HG03432 (cell line): ENCODE measurements at regions not wholly inside any gene's neighbourhood (a gene's known extent, or its start where the extent isn't known, plus 50 kb on each side); places are given as distances from the start of the nearest gene placed in this dataset.
A peak's percentile ranks its signal among the peaks of the same experiment; 100 is the strongest.

Experiments used
- ATAC-seq: cut with Tn5 transposase; IDR thresholded peaks from one replicate; pipeline ENCODE4 v1.9.1; 2021; ENCODE audit warnings: mild to moderate bottlenecking, moderate library complexity; ENCODE audit not compliant: unreplicated experiment

DNA sequence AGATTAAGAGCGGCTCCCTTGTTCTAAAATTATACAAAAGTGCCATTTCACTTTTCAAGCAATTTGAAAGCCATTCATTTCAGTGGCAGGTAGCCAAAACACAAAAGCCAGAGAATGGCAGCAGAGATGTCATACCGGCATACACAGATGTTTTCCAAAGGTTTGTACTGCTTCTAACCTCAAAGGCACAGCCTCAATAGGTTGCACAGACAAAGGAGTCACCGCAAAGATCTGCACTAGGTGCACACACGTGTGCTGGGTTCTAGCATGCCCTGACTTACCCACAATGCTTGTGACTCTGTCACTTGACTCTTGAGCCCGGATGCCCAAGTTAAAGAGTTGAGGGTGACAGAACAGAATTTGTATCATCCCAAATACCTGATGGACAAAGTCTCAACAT, 448.9 kb upstream of the ADGRL2 start:
- ATAC-seq = no peak

- no peak for ATAC-seq
Observed at GRCh38 chr1:81349194-81349965, 451.4 kb upstream of the ADGRL2 start.

DNA sequence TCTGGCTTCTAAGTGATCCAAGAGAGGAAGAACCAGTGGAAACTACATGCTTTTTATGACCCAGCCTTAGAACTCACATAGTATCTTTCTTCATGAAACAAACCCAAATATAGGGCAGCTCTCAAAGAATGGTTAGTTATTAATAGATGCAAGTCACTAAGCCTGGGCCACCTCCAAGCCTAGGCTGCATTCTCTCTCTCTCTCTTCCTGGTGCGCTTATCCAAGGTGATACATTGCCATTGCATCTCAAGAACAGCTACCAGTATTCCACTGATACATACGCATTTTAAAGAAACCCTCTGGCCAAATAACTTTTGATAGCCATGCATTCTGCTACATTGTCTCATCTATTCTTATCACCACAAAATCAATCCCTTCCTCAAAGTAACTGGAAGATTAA, 455.6 kb upstream of the ADGRL2 start:
- ATAC-seq = no peak

DNA sequence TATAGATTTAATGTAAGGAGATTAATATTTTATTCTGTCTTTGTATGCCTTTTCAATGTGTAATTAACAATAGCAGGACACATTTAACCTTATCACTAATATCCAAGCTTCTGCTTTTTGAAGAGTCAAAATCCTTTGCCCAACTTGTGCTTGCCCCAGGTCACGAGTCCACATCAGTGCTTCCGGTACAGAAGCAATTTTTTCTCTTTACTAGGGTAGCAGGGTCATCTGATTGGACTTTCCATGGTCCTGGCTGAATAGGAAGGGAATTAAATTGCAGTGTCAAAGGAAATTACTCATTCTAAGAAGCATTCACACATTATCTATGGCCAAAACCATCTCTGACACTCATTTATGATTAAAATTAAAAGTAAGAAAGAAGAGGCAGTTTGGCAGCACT, 460.5 kb upstream of the ADGRL2 start:
- ATAC-seq = no peak

DNA sequence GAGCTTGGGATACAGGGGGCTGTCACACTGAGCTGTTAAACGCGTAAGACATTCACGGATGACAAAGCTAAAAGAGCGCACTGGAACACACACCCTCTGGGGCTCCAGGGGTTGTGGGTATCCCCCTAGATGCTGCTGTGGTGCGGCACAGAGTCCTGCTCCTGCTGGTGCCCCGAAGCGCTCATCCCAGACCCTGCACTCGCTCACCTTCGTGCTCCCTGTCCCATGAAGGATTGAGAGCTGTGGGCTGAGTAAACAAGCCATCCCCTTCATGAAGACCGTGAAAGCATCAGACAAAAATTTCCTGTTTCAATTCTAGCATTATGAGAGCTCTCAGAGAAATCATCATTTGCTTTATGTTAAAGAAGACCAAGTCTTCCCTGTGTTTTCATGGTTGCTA, 463.5 kb upstream of the ADGRL2 start:
- no peak for ATAC-seq

DNA sequence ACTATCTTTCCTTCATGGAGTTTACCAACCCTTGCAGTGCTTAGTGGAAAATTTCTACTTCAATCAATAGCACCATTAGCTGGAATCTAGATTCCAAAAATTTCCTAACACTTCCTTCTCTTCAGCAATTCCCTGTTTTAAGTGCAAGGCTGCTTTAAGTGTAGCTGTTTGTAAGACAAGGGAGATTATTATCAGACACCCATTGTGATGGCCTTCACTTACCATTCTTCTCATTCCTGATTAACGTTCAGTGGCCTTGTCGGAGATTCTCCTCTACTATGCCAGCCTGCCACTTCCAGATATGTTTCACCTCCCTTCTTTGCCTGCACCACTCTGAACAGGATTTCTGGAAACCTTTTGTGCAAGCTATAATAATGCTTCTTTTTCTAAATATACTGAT, 464.9 kb upstream of the ADGRL2 start:
- no peak for ATAC-seq

GRCh38 chr1:81330521-81330920, 470.2 kb upstream of the ADGRL2 start:
- no peak for ATAC-seq

DNA sequence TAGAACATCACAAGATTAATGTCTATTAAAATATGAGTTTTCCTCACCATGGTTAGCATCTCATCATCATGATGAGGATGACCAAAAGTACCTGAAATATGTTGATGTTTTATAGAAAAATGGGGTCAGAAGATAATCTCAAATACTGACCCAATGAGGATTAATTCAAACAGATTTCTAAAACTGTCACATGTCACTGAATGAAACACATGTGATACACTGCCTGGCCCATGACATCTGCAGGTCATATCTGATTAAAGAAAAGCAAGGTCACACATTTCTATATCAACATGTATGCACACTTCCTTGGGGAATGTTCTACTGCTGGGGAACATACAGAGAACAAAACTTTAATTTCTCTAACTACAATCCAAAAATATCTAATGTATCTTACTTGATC, 470.6 kb upstream of the ADGRL2 start:
- no peak for ATAC-seq

DNA sequence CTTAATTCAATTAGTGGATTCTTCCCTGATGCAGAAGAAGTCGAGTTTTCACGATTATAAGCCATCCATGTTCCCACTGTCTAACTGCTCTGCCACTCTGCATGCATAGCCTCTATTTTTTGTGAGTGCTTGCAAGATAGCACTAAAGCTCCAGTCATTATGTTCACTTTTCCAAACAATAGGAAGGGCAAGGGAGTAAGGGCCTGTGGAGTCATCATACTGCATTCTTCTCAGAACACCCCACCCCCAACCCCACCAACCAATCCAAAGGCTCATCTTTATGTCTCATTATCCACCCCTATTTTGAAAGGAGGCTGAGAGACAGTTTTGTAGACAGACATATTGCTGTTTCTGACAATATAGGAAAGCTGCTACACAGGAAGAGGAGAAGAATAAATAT, 471.7 kb upstream of the ADGRL2 start:
- ATAC-seq = no peak

- no peak for ATAC-seq
Observed at GRCh38 chr1:81327743-81328142, 473.0 kb upstream of the ADGRL2 start.

- no peak for ATAC-seq
Observed at GRCh38 chr1:81327103-81327710, 473.5 kb upstream of the ADGRL2 start.

DNA sequence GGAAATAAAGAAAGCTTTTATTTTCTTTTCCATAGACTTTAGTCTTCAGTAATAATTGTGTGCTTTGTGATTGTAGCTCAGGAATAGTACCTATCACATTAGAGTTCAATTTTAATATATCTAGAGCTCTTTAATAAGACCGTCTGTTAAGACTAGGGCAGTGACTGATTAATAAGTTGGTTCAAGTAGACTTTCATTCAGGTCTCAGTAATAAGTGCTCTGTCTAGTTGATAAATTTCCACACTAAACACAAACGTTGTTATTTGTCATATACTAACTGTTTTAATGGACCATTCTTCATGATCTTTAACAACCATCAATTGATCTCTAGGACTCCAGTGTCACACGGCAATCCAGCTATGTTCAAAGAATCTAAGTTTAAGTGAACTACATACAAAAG, 474.5 kb upstream of the ADGRL2 start:
- ATAC-seq = no peak

DNA sequence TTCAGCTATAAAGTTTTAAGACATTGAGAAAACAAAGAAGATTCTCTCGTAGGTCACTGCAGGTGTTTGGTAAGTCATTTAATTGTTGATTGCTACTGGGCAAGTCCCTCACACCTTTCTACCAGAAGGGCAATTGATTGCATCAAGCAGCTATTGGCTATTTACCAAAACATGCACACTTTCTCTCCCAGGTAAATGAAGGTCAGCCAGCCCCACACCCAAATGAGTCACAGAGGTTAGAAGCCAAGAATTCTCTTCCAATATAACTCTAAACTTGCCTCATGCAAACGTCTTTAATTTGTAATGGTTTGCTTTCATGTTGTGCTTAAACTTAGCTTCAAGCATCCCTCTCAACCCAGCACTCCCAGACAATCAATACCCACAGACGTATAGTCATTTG, 475.3 kb upstream of the ADGRL2 start:
- ATAC-seq = no peak

DNA sequence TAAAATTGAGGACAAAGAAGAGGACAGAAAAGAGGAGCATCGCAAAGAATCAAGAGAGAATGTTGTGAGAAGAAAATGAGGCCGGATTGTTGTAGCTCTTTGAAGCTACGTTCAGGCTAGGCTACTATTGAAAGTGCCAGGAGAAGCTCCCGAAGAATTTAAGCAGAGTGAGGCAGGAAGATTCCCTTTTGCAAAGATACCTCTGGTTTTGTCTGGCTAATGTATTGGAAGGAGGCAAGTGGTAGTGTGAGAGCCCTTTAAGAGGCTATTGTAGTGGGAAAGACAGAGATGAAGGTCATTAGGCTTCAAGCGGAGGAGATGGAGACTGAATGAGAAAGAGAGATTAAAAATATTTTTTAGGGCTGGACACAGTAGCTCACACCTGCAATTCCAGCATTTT, 476.9 kb upstream of the ADGRL2 start:
- ATAC-seq = no peak

DNA sequence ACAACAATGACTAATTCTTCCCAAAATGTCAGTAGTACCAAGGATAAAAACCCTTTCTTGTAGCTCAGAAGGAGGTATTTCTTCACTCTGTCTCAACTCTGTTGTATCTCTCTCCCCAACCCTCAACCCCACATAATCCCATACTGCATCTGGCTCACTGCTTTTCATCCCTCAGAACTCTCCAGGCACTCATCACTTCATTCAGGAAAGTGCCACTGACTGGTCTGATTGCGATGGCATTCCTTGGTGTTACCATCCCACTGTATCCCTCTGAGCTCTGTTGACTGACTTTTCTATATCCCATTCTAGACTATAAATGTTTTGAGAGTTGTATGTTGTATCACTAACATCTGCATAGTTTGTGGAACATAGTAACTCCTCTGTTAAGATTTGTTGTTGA, 483.5 kb upstream of the ADGRL2 start:
- no peak for ATAC-seq

DNA sequence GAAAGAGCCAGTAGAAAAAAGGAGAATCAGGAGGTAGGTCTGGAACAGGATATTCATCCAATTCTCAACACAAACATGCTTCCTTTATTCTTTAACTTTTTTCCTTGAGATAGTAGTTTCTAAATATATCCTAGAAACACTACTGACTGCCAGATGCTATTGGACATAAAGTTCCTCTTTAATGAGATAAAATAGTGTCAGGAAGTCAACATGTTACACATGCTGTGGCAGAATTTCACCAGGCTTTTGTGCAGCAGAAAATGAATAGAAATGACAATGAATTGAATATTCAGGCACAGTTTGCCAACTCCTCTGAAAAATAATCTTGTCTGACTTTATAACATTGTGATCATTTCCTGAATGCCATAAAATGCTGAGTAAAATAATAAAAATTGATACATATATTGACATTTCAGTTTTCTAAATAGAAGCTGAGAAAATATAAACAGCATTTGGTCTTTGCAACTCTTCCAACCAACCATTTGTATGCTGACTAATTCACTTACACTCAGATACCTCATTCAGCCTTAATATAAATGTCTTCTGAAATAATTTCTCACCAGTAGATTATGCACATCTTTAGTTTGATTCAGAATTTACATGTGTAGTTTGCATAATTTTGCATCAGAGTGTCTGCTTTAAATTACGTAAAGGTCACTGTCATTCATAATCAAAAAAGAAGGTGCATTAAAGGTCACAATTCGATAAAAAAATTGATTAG, 486.1 kb upstream of the ADGRL2 start:
- ATAC-seq = no peak

- no peak for ATAC-seq
Observed at GRCh38 chr1:81313289-81313688, 487.4 kb upstream of the ADGRL2 start.

DNA sequence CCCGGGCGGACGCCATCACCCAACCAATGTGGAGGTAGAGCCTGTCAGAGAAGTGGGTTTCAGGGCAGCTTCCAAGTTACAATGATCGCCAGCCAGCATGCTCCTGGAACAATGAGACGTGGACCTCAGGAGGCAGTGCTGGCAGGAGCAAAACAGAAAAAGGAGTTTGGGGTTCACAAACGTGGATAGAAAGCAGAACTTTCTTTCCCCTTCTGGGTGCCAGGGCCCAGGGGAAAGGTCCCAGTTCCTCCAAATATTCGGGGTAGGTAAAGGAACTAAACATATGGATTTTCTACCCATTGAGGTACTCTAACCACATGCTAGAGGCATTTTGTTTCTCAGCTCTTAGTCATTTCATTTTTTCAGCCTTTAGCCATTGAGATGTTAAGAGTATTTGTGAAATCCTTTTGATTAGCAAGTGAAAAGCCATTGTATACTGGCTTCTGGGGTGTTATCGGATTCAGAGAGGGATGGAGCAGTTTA, 488.4 kb upstream of the ADGRL2 start:
- ATAC-seq = no peak

DNA sequence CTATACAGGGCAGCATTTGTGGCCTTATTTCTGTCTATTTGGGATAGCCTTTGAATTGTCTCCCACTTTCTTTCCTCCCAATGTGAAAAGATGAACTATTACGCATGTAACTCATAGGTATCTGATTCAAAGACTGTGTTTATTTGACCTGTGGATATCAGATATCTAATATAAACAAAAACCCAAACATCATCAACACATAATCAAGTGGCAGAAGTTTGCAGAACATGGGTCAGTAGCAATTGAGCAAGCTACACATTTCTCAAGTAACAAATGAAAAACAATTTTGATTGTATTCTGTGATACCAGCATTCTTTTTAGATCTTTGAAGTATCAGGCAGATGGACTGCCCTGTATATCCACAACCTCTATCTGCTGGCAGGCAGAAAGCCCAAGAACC, 490.5 kb upstream of the ADGRL2 start:
- ATAC-seq = no peak

DNA sequence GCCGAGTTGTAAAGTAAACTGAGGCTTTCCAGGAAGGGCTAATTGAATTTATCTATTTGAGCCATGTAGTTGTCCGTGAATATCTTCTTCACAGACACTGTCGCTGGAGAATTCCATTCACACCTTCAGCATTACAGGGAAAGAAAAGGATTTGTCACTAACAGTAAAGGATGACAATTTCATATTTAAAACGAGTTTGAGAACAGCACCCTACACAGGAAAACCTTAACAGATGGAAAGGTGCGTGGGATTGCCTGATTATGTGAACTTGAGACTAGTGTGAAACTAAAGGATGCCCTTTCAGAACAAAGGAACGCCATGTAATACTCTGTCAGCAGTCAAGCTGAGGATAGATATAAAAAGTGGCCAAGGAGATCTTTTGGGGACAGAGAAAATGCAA, 492.5 kb upstream of the ADGRL2 start:
- no peak for ATAC-seq

DNA sequence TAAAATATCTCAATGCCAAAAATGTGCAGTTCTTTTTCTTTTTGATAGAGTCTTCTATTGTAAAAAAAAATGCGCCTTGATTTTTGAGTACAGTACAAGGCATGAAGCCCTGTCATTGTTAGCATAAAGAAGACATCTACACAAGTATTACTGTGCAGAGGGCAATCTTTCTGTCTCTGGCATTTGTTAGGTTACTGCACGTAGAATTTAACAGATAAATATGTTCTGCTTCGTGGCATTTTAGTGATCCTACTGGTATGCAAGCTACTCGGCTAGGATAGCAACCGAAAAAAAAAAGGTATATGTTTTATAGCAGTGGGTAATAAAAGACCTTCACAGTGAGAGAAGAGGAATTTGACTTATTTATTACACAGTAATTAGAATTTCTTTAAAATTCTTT, 492.9 kb upstream of the ADGRL2 start:
- ATAC-seq = no peak

- peak; percentile 62 for ATAC-seq
Observed at GRCh38 chr1:81305997-81306452, 494.7 kb upstream of the ADGRL2 start.
